Suprapubic skin (tissue), 4 donors: ENCODE measurements at regions not wholly inside any gene's neighbourhood (a gene's known extent, or its start where the extent isn't known, plus 50 kb on each side); places are given as distances from the start of the nearest gene placed in this dataset.

Source experiments
- CTCF ChIP-seq, 2 donors: fragments of 200-600 bp in 1 of 2; fragments of 450-650 bp in 1 of 2; sonication (generic) in 1 of 2; IDR thresholded peaks; one replicate each; pipeline ENCODE4 v1.5.1; 2016 to 2019; ENCODE audit warnings: antibody characterized with exemption in 2 of 2, mild to moderate bottlenecking in 1 of 2, moderate library complexity in 1 of 2
- EP300 ChIP-seq: sonication (generic); formaldehyde crosslinking; IDR thresholded peaks from one replicate; pipeline ENCODE4 v1.6.1; 2017; ENCODE audit warnings: antibody characterized with exemption
- POLR2A ChIP-seq, 2 donors: fragments of 450-650 bp; IDR thresholded peaks; one replicate each; pipeline ENCODE4 v1.6.1; 2017; ENCODE audit warnings: antibody characterized with exemption in 2 of 2, mild to moderate bottlenecking in 2 of 2, moderate library complexity in 2 of 2
- POLR2AphosphoS5 ChIP-seq, 3 donors: sonication (generic); formaldehyde crosslinking; IDR thresholded peaks; one replicate each; pipeline ENCODE4 v1.6.1; 2017; ENCODE audit warnings: antibody characterized with exemption in 3 of 3

GRCh38 chr13:71214821-71215220 is 652.2 kb downstream of the DACH1 start:
- no peak for TF ChIP-seq CTCF (IDR thresholded peaks at IDR 0.05)
- TF ChIP-seq POLR2A (IDR thresholded peaks at IDR 0.05) = no peak
- no peak for TF ChIP-seq POLR2AphosphoS5 (IDR thresholded peaks at IDR 0.05)
- TF ChIP-seq EP300 = no peak
